ENCODE measurements at regions not wholly inside any gene's neighbourhood (a gene's known extent, or its start where the extent isn't known, plus 50 kb on each side); places are given as distances from the start of the nearest gene placed in this dataset.

DNA sequence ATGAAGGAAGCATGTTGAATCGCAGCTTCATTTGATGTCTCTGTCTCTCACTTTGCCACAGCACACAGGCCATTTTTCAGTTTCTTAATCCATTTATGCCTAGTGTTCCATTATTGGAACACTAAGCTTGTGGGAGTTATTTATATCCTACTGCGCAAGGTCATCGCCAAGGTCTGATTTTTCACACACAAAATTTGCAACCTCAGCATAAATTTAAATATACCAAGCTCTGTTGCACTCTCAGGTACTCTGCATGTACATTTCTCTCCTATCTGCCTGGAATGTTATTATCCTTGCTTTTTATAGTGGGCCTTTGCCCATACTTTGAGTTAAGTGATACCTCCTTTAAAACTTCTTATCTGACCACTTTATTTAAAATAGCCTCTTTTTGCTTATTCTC lies 519.2 kb upstream of the TOM1L1 start:
- H3K9me3 ChIP-seq (replicated peaks), result no peaks in the 10 kb centered on the region
- intact Hi-C loops (cut with micrococcal nuclease), result no loop called here
- H3K36me3 ChIP-seq, result no peaks in the 10 kb centered on the region
- DNase-seq, result no peak
- no peak overlapping the region for H3K4me3 ChIP-seq
- no peaks in the 10 kb centered on the region for H3K4me1 ChIP-seq
- TF ChIP-seq, protein P1, sequence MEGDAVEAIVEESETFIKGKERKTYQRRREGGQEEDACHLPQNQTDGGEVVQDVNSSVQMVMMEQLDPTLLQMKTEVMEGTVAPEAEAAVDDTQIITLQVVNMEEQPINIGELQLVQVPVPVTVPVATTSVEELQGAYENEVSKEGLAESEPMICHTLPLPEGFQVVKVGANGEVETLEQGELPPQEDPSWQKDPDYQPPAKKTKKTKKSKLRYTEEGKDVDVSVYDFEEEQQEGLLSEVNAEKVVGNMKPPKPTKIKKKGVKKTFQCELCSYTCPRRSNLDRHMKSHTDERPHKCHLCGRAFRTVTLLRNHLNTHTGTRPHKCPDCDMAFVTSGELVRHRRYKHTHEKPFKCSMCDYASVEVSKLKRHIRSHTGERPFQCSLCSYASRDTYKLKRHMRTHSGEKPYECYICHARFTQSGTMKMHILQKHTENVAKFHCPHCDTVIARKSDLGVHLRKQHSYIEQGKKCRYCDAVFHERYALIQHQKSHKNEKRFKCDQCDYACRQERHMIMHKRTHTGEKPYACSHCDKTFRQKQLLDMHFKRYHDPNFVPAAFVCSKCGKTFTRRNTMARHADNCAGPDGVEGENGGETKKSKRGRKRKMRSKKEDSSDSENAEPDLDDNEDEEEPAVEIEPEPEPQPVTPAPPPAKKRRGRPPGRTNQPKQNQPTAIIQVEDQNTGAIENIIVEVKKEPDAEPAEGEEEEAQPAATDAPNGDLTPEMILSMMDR (IDR thresholded peaks at IDR 0.05; ENCODE audit: borderline replicate concordance), result no peak
- H3K27me3 ChIP-seq (ENCODE audit: low read depth), result no peaks in the 10 kb centered on the region
- H3K27ac ChIP-seq (replicated peaks), result no peak overlapping the region

GRCh38 chr17:54404259-54404658 lies 496.4 kb upstream of the TOM1L1 start:
- H3K27ac ChIP-seq (replicated peaks), result no peak overlapping the region
- TF ChIP-seq, protein P1 (IDR thresholded peaks at IDR 0.05; ENCODE audit: borderline replicate concordance), result no peak
- H3K27me3 ChIP-seq (ENCODE audit: low read depth), result no peaks in the 10 kb centered on the region
- no peaks in the 10 kb centered on the region for H3K4me1 ChIP-seq
- H3K36me3 ChIP-seq, result no peaks in the 10 kb centered on the region
- DNase-seq, result no peak
- no peak overlapping the region for H3K4me3 ChIP-seq
- H3K9me3 ChIP-seq (replicated peaks), result no peaks in the 10 kb centered on the region
- intact Hi-C loops (cut with micrococcal nuclease), result no loop called here

DNA sequence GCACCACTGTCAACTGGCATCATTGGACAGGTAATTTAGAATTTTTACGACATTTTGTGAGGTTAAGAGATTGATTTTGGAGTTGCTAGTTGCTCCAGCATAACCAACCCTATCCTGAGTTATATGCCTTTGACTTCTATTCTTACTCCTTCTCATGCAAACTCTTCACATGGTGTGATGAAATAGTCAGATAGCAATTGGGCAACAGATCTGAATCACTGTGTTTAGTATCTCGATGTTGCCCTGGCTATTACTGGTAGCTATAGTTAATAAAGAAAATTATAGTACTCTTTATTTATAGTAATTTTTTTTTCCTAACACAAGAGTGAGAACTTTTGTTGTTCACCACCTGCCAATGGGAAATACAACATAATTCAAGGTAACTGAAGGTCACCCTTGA lies 494.8 kb upstream of the TOM1L1 start:
- no peaks in the 10 kb centered on the region for H3K27me3 ChIP-seq (ENCODE audit: low read depth)
- no peaks in the 10 kb centered on the region for H3K36me3 ChIP-seq
- TF ChIP-seq, protein P1 (IDR thresholded peaks at IDR 0.05; ENCODE audit: borderline replicate concordance), result no peak
- H3K4me3 ChIP-seq, result no peak overlapping the region
- no peaks in the 10 kb centered on the region for H3K4me1 ChIP-seq
- H3K27ac ChIP-seq (replicated peaks), result no peak overlapping the region
- intact Hi-C loops (cut with micrococcal nuclease), result no loop called here
- H3K9me3 ChIP-seq (replicated peaks), result no peaks in the 10 kb centered on the region
- no peak for DNase-seq

GRCh38 chr17:54408731-54409130 lies 491.9 kb upstream of the TOM1L1 start:
- Histone ChIP-seq H3K27ac (replicated peaks) (no peak overlapping the region), H3K36me3 (no peaks in the 10 kb centered on the region), H3K4me3 (no peak overlapping the region), H3K4me1 (no peaks in the 10 kb centered on the region), H3K27me3 (ENCODE audit: low read depth) (no peaks in the 10 kb centered on the region), H3K9me3 (replicated peaks) (no peaks in the 10 kb centered on the region)
- TF ChIP-seq, protein P1 (IDR thresholded peaks at IDR 0.05; ENCODE audit: borderline replicate concordance), result no peak
- DNase-seq, result no peak
- intact Hi-C loops (cut with micrococcal nuclease), result no loop called here

- Histone ChIP-seq H3K9me3 (replicated peaks) (peaks cover 53% of the 10 kb centered on the region), H3K4me1 (no peaks in the 10 kb centered on the region), H3K4me3 (no peak overlapping the region), H3K27ac (replicated peaks) (no peak overlapping the region), H3K36me3 (no peaks in the 10 kb centered on the region), H3K27me3 (ENCODE audit: low read depth) (no peaks in the 10 kb centered on the region)
- TF ChIP-seq, protein P1 (IDR thresholded peaks at IDR 0.05; ENCODE audit: borderline replicate concordance), result no peak
- intact Hi-C loops (cut with micrococcal nuclease), result loop anchor here (10.0 kb wide), 1 partner anchor 56 kb away; no protein-coding TSS in a partner anchor
- no peak for DNase-seq
These were observed 482.2 kb upstream of the TOM1L1 start for GRCh38 chr17:54418467-54418866.

DNA sequence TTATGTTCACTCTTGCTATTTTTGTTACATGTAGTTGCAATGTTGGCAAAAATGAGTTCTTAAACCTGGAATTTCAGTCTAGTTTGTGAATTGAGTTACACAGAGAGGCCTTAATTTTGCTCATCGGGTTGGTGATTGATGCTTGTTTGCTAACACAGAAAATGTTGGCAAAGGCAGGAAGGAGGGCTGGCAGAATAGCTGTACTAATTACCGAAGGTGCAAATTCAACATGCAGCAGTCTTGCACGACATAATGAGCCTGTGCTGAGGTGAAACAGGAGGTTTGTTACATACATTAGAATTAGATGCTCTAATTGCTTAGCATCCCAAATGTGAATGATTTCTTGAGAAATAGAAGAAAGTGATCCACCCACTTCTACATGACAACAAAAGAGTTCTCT lies 475.0 kb upstream of the TOM1L1 start:
- Histone ChIP-seq H3K4me3 (no peak overlapping the region), H3K27me3 (ENCODE audit: low read depth) (no peaks in the 10 kb centered on the region), H3K36me3 (no peaks in the 10 kb centered on the region), H3K9me3 (replicated peaks) (peaks cover 24% of the 10 kb centered on the region), H3K27ac (replicated peaks) (no peak overlapping the region), H3K4me1 (no peaks in the 10 kb centered on the region)
- no peak for DNase-seq
- intact Hi-C loops (cut with micrococcal nuclease), result no loop called here
- TF ChIP-seq, protein P1 (IDR thresholded peaks at IDR 0.05; ENCODE audit: borderline replicate concordance), result no peak
